ENCODE measurements at regions not wholly inside any gene's neighbourhood (a gene's known extent, or its start where the extent isn't known, plus 50 kb on each side); places are given as distances from the start of the nearest gene placed in this dataset.

- TF ChIP-seq CTCF (IDR thresholded peaks at IDR 0.05 in 4 of 5, conservative IDR thresholded peaks at IDR 0.05 in 1 of 5) (no peak), POLR2A (IDR thresholded peaks at IDR 0.05) (no peak)
Observed at GRCh38 chr3:76171647-76172046, 386.3 kb upstream of the ZNF717 start.
